ENCODE measurements at regions not wholly inside any gene's neighbourhood (a gene's known extent, or its start where the extent isn't known, plus 50 kb on each side); places are given as distances from the start of the nearest gene placed in this dataset.
A peak's percentile ranks its signal among the peaks of the same experiment; 100 is the strongest.
"Not testable (repeated sequence)": the region's sequence is repeated elsewhere in the genome, so short reads cannot be mapped to it uniquely, and the experiment has no call there.

GRCh38 chr4:32672359-32672758 is 1952.2 kb downstream of the PCDH7 start:
- no peak for DNase-seq

DNA sequence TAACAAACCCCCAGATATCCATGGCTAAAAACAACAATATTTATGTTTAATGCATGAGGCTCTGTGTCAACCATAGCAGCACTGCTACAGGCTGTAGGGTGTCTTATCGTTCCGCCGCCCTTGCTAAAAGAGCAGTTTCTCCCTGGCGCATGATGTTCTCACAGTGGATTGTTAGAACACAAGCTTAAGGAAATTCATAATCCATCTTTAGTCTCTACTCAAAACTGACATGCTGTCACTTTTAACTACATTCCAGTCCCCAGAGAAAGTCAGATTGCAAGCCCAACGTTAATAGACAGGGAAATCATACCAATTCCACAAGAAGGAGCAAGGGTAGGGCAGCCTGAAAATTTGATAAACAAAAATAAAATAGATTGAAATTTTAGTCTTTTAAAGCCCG is 1960.8 kb downstream of the PCDH7 start:
- no peak for DNase-seq

- no peak for DNase-seq
Measured at GRCh38 chr4:32684160-32684559, 1964.0 kb downstream of the PCDH7 start.

GRCh38 chr4:32686123-32686522 is 1966.0 kb downstream of the PCDH7 start:
- no peak for DNase-seq

- DNase-seq: no peak
Measured at GRCh38 chr4:32689518-32689917, 1969.3 kb downstream of the PCDH7 start.

GRCh38 chr4:32697281-32697814 is 1977.2 kb downstream of the PCDH7 start:
- no peak for DNase-seq

DNA sequence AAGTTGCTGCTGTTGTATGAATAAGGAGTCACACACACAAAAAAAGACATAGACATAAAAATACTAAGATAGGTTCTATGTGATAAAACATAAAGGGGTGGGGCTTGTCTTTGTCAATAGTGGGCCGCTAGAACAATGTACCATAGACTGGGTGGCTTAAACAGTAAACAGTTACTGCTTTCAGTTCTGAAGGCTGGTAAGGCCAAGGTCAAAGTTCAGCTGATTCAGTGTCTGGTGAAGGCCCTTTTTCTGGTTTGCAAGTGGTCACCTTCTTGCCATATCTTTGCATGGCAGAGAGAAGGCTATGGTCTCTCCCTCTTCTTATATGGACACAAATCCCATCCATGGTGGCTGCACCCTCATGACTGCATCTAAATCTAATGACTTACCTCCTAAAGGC is 1980.7 kb downstream of the PCDH7 start:
- DNase-seq: no peak

GRCh38 chr4:32706893-32707292 is 1986.7 kb downstream of the PCDH7 start:
- no peak for DNase-seq

- DNase-seq: not testable (repeated sequence)
Measured at GRCh38 chr4:32716090-32716620, 1996.0 kb downstream of the PCDH7 start.

DNA sequence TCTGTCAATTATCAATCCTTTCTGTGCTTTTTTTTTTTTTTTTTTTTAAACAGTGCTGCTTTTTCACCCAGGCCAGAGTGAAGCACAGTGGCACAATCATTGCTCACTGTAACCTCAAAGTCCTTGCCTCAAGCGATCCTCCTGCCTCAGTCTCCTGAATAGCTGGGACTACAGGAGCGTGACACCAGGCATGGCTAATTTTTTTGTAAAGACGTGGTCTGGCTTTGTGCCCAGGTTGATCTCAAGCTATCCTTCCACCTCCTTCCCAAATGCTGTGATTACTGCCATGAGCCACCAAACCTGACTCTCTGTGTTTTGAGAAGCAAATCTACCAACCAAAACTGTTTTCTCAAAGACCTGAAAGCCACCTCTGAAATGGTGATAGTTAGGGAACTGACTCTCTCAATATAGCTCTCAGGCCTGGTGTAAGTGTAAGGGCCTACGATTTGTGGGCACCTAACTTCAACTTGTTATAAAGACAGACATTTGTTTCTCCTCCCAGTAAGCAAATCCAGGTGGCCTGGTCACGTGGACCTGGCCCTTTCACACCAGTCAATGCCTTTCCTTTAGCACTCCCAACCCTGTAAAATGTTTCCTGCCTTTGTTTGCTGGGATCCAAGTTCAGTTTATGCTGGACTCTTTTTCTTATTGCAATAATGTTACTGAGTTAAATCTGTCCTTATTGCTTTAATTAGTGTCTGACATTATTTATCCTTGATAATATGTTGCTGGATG is 2015.9 kb downstream of the PCDH7 start:
- DNase-seq: no peak

GRCh38 chr4:32744211-32744610 is 2024.0 kb downstream of the PCDH7 start:
- no peak for DNase-seq

- no peak for DNase-seq
Measured at GRCh38 chr4:32745351-32745750, 2025.2 kb downstream of the PCDH7 start.

DNA sequence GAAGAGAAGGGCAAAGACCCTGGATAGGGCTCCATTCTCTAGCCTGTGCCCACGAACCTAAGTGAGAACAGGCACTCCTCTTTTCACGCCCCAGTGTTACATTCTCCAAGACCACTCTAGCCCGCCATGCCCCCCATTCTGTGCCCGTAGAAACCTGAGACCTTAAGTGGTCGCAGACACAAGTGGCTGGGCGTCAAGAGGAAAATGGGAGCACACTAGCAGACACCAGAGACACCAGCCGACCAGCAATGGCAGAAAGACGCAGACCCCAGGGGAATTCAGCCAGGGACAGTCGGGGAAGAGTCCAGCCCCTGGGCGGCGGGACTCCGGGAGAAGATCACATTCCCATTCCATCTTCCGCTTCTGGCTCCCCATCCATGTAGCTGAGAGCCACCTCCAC is 2027.9 kb downstream of the PCDH7 start:
- DNase-seq: no peak

- no peak for DNase-seq
Measured at GRCh38 chr4:32748498-32748897, 2028.3 kb downstream of the PCDH7 start.

GRCh38 chr4:32752962-32753361 is 2032.8 kb downstream of the PCDH7 start:
- no peak for DNase-seq

GRCh38 chr4:32768664-32769389 is 2048.7 kb downstream of the PCDH7 start:
- no peak for DNase-seq

GRCh38 chr4:32771491-32771890 is 2051.3 kb downstream of the PCDH7 start:
- no peak for DNase-seq

- peak; percentile 59 for DNase-seq
Measured at GRCh38 chr4:32775049-32775448, 2054.9 kb downstream of the PCDH7 start.

GRCh38 chr4:32776435-32777203 is 2056.4 kb downstream of the PCDH7 start:
- DNase-seq: no peak

GRCh38 chr4:32778025-32778424 is 2057.9 kb downstream of the PCDH7 start:
- DNase-seq: no peak

DNA sequence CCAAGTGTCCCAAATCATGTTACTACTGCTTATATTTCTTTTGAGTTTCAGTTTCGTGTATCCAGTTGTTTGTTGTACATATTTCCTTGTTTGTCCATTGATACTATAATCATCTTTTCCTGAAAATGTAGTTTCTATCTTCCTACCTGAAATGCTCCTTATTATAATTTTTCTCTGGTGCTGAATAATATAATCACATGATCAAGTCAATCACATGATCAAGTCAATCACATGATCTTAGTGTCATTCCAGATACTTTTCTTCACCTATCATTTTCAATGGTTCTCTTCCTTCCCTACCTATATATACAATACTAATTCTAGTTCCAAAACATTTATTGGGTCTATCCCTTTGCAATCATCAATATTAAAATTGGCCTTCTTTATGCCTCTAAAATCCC is 2058.8 kb downstream of the PCDH7 start:
- no peak for DNase-seq

DNA sequence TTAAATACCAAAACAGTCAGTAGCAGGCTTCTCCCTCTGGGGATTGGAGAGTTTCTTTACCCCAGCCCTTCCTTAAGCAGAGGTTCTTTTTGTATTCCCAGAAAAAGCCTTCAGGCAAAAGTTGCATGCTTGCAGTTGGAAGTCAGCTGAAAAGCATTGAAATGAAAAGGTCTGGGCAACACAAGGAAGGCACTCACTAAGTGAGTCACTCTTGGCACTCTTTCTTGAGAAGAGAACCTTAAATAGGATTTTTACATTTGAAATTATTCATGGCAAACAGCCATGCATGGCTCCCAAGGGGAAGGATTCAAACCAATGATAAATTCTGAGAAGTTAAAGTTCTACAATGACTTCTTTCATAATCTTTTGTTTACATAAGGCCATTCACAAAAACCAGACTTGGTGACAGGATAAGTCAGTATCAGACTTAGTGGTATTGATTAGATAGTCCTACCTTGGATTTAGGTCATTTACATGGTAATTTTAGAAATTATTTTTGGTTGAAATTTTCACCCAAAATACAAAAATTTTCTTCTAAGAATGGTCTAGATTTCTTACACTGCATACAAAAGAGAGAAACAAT is 2068.9 kb downstream of the PCDH7 start:
- DNase-seq: no peak

- DNase-seq: no peak
Measured at GRCh38 chr4:32790803-32791202, 2070.6 kb downstream of the PCDH7 start.
